A673 (cell line): ENCODE measurements at regions not wholly inside any gene's neighbourhood (a gene's known extent, or its start where the extent isn't known, plus 50 kb on each side); places are given as distances from the start of the nearest gene placed in this dataset.

Source experiments
- BruUV-seq: library from RNA; stranded (reverse); fragments of 400-500 nt; replicated peaks from 2 replicates; lab custom pipeline; 2021; lab: Mats Ljungman, UMichigan
- CTCF ChIA-PET: fragments of 300-600 bp; sonication (Branson Sonifier 250); formaldehyde crosslinking; loops from one replicate; lab custom pipeline; 2022; ENCODE audit warnings: antibody characterized with exemption; lab: Charles Lee
- POLR2A ChIA-PET: fragments of 300-600 bp; sonication (Branson Sonifier 250); formaldehyde crosslinking; loops from one replicate; lab custom pipeline; 2022; ENCODE audit warnings: antibody characterized with exemption; ENCODE audit not compliant: low non-redundant PET; lab: Charles Lee
- DNase-seq: peaks from one replicate; pipeline ENCODE4 v3.0.0-alpha.2; 2015; ENCODE audit warnings: low spot score
- H3K27ac ChIP-seq: fragments of 200-600 bp; sonication (generic); 2 replicates; pipeline ENCODE4 v1.5.1; 2016; ENCODE audit warnings: mixed run types, low read depth, mild to moderate bottlenecking, mixed read lengths, antibody characterized with exemption, low read length; ENCODE audit not compliant: poor library complexity, severe bottlenecking
- H3K27me3 ChIP-seq: fragments of 200-600 bp; sonication (generic); replicated peaks from 2 replicates; pipeline ENCODE4 v1.6.1; 2017; ENCODE audit warnings: mixed run types, low read depth, mild to moderate bottlenecking, mixed read lengths, antibody characterized with exemption, low read length; ENCODE audit not compliant: insufficient read depth, poor library complexity
- H3K36me3 ChIP-seq: fragments of 200-600 bp; sonication (generic); 2 replicates; pipeline ENCODE4 v1.6.1; 2016; ENCODE audit warnings: mixed run types, mild to moderate bottlenecking, mixed read lengths, antibody characterized with exemption, low read length; ENCODE audit not compliant: insufficient read depth, poor library complexity, severe bottlenecking
- H3K4me1 ChIP-seq: fragments of 200-600 bp; sonication (generic); 2 replicates; pipeline ENCODE4 v1.6.1; 2017; ENCODE audit warnings: mixed run types, mild to moderate bottlenecking, mixed read lengths, antibody characterized with exemption, low read length; ENCODE audit not compliant: insufficient read depth, poor library complexity, severe bottlenecking
- H3K4me3 ChIP-seq: fragments of 200-600 bp; sonication (generic); 2 replicates; pipeline ENCODE4 v1.5.1; 2016; ENCODE audit warnings: low read depth, mixed run types, mild to moderate bottlenecking, mixed read lengths, low read length; ENCODE audit not compliant: poor library complexity, severe bottlenecking
- H3K9me3 ChIP-seq: fragments of 200-600 bp; sonication (generic); 2 replicates; pipeline ENCODE4 v1.6.1; 2016; ENCODE audit warnings: mixed run types, low read depth, mild to moderate bottlenecking, mixed read lengths, antibody characterized with exemption, low read length; ENCODE audit not compliant: poor library complexity, severe bottlenecking
- EZH2 ChIP-seq: fragments of 200-600 bp; sonication (generic); IDR thresholded peaks from 2 replicates; pipeline ENCODE4 v1.6.1; 2017; ENCODE audit warnings: borderline replicate concordance, low read depth, mild to moderate bottlenecking, mixed read lengths, antibody characterized with exemption, low read length; ENCODE audit not compliant: poor library complexity, severe bottlenecking
- intact Hi-C: fragments of 100-400 bp; cut with micrococcal nuclease; formaldehyde crosslinking; loops from one replicate; pipeline ENCODE4 v1.10.0; 2022; ENCODE audit not compliant: unreplicated experiment
- TF ChIP-seq, protein P1 (sequence below): fragments of 300-800, 200-600 bp; sonication (generic); conservative IDR thresholded peaks from 2 replicates; pipeline ENCODE4 v1.5.1; 2017; ENCODE audit warnings: low read depth, mild to moderate bottlenecking, antibody characterized with exemption, low read length, moderate library complexity, mixed read lengths

DNA sequence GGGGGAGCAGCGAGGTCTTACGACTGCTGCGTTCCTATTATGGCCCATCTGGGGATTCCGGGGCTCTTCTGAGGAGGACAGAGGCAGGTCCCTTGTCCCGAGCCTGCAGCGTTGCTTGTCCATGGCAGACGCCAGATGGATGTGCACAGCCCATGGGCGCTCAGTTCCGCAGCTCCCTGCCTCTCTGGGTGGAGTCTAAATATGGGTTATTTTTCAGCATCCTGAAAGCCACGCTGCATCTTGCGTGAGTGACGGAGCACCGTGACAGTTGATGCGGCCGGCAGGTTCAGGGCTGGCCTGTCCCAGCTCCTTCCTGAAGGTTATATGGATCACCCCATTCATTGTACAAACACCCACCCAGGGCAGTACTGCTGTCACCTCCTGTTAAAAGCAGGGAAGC is 1169.4 kb downstream of the BRD1 start:
- intact Hi-C loops: no loop called here
- Histone ChIP-seq H3K27me3 (no peaks in the 10 kb centered on the region), H3K36me3 (peaks cover 4% of the 10 kb centered on the region), H3K9me3 (no peaks in the 10 kb centered on the region), H3K27ac (no peak overlapping the region), H3K4me3 (no peak overlapping the region), H3K4me1 (peaks cover 4% of the 10 kb centered on the region)
- POLR2A ChIA-PET: no interaction called here
- BruUV-seq: no TSS peak
- no peak for DNase-seq
- TF ChIP-seq, protein P1, sequence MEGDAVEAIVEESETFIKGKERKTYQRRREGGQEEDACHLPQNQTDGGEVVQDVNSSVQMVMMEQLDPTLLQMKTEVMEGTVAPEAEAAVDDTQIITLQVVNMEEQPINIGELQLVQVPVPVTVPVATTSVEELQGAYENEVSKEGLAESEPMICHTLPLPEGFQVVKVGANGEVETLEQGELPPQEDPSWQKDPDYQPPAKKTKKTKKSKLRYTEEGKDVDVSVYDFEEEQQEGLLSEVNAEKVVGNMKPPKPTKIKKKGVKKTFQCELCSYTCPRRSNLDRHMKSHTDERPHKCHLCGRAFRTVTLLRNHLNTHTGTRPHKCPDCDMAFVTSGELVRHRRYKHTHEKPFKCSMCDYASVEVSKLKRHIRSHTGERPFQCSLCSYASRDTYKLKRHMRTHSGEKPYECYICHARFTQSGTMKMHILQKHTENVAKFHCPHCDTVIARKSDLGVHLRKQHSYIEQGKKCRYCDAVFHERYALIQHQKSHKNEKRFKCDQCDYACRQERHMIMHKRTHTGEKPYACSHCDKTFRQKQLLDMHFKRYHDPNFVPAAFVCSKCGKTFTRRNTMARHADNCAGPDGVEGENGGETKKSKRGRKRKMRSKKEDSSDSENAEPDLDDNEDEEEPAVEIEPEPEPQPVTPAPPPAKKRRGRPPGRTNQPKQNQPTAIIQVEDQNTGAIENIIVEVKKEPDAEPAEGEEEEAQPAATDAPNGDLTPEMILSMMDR: no peak
- TF ChIP-seq EZH2: no peak
- CTCF ChIA-PET: no interaction called here

DNA sequence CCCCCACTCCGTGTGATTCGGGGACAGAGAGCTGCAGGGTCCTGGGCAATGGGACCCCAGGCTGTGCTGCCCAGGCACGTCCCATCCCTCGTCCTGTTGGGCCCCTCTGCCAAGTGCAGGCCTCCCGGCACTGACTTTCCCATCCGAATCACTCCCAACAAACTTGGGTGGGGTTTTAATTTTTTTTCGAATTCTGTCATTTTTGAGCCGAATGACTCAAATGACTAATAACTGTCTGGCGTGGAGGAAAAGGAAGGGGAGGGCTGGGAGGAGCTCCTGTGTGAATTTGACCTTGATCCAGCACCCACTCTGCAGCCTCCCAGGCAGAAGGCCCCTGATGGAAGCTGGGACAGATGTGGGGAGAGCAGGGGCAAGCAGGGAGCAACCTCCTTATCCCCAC is 1173.2 kb downstream of the BRD1 start:
- Histone ChIP-seq H3K36me3 (peaks cover 12% of the 10 kb centered on the region), H3K27ac (no peak overlapping the region), H3K4me1 (peaks cover 4% of the 10 kb centered on the region), H3K27me3 (no peaks in the 10 kb centered on the region), H3K9me3 (no peaks in the 10 kb centered on the region), H3K4me3 (no peak overlapping the region)
- ChIA-PET CTCF (no interaction called here), POLR2A (no interaction called here)
- no peak for TF ChIP-seq EZH2
- TF ChIP-seq, protein P1: no peak
- DNase-seq: no peak
- intact Hi-C loops: no loop called here
- BruUV-seq: no TSS peak

DNA sequence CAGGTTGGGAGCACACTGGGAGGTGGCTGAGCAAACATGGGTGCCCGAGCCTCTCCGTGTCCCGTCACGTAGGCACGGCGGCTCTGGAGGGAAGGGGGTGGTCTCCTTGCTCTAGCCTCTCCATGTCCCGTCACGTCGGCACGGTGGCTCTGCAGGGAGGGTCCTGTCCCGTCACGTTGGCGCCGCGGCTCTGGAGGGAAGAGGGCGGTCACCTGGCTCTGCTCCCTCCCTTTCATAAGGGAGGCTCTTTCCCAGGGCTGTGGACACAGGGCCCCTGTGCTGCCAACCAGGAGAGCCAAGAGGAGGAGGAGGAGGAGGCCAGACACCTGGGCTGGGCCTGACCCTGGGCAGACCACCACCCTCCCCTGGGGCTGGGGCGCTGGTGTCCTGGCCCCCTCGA is 1173.7 kb downstream of the BRD1 start:
- Histone ChIP-seq H3K27me3 (no peaks in the 10 kb centered on the region), H3K9me3 (no peaks in the 10 kb centered on the region), H3K27ac (no peak overlapping the region), H3K4me3 (no peak overlapping the region), H3K36me3 (peaks cover 12% of the 10 kb centered on the region), H3K4me1 (peaks cover 4% of the 10 kb centered on the region)
- no peak for DNase-seq
- ChIA-PET CTCF (no interaction called here), POLR2A (no interaction called here)
- TF ChIP-seq EZH2: no peak
- TF ChIP-seq, protein P1: no peak
- BruUV-seq: no TSS peak
- intact Hi-C loops: no loop called here
